Ascending aorta (tissue), 2 donors: ENCODE measurements at regions not wholly inside any gene's neighbourhood (a gene's known extent, or its start where the extent isn't known, plus 50 kb on each side); places are given as distances from the start of the nearest gene placed in this dataset.

Experiments used
- DNase-seq, 2 donors: peaks; one replicate each; pipeline ENCODE4 v3.0.0-alpha.2; 2019; ENCODE audit warnings: low spot score in 2 of 2
- H3K27ac ChIP-seq, 2 donors: fragments of 200-600 bp; sonication (generic); one replicate each; pipeline ENCODE4 v1.5.1; 2016 to 2017; ENCODE audit warnings: mild to moderate bottlenecking in 1 of 2
- H3K27me3 ChIP-seq: fragments of 200-600 bp; sonication (generic); one replicate; pipeline ENCODE4 v1.5.1; 2017
- H3K36me3 ChIP-seq, 2 donors: fragments of 200-600 bp; sonication (generic); one replicate each; pipeline ENCODE4 v1.5.1; 2016
- H3K4me1 ChIP-seq, 2 donors: fragments of 200-600 bp; sonication (generic); one replicate each; pipeline ENCODE4 v1.5.1; 2016 to 2017; ENCODE audit warnings: mild to moderate bottlenecking in 1 of 2
- H3K4me3 ChIP-seq, 2 donors: fragments of 200-600 bp; sonication (generic); one replicate each; pipeline ENCODE4 v1.5.1; 2016 to 2017; ENCODE audit warnings: mild to moderate bottlenecking in 1 of 2
- H3K9me3 ChIP-seq, 2 donors: fragments of 200-600 bp; sonication (generic); one replicate each; pipeline ENCODE4 v1.5.1; 2016
- intact Hi-C: fragments of 100-400 bp; cut with DNase I; formaldehyde crosslinking; loops from one replicate; pipeline ENCODE4 v1.15.1; 2023
- TF ChIP-seq, protein P1 (sequence below), 3 experiments: fragments of 200-600 bp in 2 of 3; fragments of 450-650 bp in 1 of 3; sonication (generic) in 2 of 3; IDR thresholded peaks; one replicate each; pipeline ENCODE4 v1.5.1; 2016 to 2019; ENCODE audit warnings: antibody characterized with exemption in 3 of 3, mild to moderate bottlenecking in 1 of 3, moderate library complexity in 1 of 3

DNA sequence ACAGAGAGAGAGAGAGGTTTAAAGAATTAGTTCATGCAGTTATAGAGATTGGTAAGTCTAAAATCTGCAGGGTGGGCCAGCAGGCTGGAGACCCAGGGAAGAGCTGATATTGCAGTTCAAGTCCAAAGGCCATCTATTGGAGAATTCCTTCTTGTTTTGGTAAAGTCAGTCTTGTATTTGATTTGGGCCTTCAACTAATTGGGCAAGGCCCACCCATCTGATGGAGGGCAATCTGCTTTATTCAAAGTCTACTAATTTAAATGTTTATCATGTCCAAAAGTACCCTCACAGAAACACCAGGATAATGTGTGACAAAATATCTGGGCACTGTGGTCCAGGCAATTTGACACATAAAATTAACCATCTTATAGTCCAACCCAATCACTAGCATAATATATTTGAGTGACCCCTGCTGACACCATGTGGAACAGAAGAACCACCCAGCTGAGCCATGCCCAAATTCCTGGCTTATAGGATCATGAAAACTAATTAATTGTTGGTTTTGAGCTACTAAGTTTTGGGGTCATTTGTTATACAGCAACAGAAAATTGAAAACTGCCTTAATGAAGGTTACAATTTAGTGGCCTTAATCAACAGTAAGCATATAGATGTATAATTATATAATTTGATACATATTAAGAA is 109.1 kb upstream of the PLXNC1 start:
- Histone ChIP-seq H3K27me3 (no peaks in the 10 kb centered on the region), H3K4me3 (no peak overlapping the region), H3K9me3 (peaks cover 0 to 13% of the 10 kb centered on the region in 2 donors), H3K27ac (no peak overlapping the region), H3K36me3 (no peaks in the 10 kb centered on the region), H3K4me1 (no peaks in the 10 kb centered on the region)
- TF ChIP-seq, protein P1, sequence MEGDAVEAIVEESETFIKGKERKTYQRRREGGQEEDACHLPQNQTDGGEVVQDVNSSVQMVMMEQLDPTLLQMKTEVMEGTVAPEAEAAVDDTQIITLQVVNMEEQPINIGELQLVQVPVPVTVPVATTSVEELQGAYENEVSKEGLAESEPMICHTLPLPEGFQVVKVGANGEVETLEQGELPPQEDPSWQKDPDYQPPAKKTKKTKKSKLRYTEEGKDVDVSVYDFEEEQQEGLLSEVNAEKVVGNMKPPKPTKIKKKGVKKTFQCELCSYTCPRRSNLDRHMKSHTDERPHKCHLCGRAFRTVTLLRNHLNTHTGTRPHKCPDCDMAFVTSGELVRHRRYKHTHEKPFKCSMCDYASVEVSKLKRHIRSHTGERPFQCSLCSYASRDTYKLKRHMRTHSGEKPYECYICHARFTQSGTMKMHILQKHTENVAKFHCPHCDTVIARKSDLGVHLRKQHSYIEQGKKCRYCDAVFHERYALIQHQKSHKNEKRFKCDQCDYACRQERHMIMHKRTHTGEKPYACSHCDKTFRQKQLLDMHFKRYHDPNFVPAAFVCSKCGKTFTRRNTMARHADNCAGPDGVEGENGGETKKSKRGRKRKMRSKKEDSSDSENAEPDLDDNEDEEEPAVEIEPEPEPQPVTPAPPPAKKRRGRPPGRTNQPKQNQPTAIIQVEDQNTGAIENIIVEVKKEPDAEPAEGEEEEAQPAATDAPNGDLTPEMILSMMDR (IDR thresholded peaks at IDR 0.05) = no peak
- DNase-seq = no peak
- intact Hi-C loops = no loop called here

DNA sequence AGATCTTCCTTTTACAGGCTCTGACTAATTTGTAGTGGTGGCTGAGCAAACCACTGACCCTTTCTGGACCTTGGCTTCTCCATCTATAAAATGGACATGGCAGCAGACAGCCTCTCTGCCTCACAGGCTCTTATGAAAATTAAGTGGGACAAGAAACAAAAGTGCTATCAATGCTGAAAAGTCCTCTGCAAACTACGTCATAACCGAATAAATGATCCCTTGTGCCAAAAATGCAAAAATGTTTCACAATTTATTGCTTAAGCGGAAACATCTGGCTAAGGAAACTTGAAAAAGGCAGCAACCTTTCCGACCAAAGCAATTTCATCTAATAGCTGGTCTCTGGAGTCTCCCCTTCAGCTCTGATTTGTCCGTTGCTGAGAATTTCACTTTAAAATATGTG is 108.5 kb upstream of the PLXNC1 start:
- no peak overlapping the region for H3K27ac ChIP-seq
- no peak for DNase-seq

GRCh38 chr12:94041850-94042249 is 106.5 kb upstream of the PLXNC1 start:
- TF ChIP-seq, protein P1 (IDR thresholded peaks at IDR 0.05) = no peak
- Histone ChIP-seq H3K9me3 (peaks cover 0 to 13% of the 10 kb centered on the region in 2 donors), H3K27me3 (no peaks in the 10 kb centered on the region), H3K4me1 (no peaks in the 10 kb centered on the region), H3K36me3 (no peaks in the 10 kb centered on the region), H3K27ac (no peak overlapping the region), H3K4me3 (no peak overlapping the region)
- no peak for DNase-seq
- intact Hi-C loops = no loop called here

More for the DNA sequence above, 108.5 kb upstream of the PLXNC1 start:
- TF ChIP-seq, protein P1 (IDR thresholded peaks at IDR 0.05) = no peak
- H3K4me1 ChIP-seq = no peaks in the 10 kb centered on the region
- no peaks in the 10 kb centered on the region for H3K27me3 ChIP-seq
- peaks cover 0 to 13% of the 10 kb centered on the region in 2 donors for H3K9me3 ChIP-seq
- H3K4me3 ChIP-seq = no peak overlapping the region
- intact Hi-C loops = no loop called here
- H3K36me3 ChIP-seq = no peaks in the 10 kb centered on the region

- Histone ChIP-seq H3K27ac (no peak overlapping the region), H3K4me3 (no peak overlapping the region), H3K9me3 (peaks cover 0 to 13% of the 10 kb centered on the region in 2 donors), H3K27me3 (no peaks in the 10 kb centered on the region), H3K4me1 (no peaks in the 10 kb centered on the region), H3K36me3 (no peaks in the 10 kb centered on the region)
- intact Hi-C loops = no loop called here
- DNase-seq = no peak
- TF ChIP-seq, protein P1 (IDR thresholded peaks at IDR 0.05) = no peak
Observed at GRCh38 chr12:94042321-94042720, 106.1 kb upstream of the PLXNC1 start.

GRCh38 chr12:94046626-94047410 is 101.6 kb upstream of the PLXNC1 start:
- intact Hi-C loops = no loop called here
- Histone ChIP-seq H3K9me3 (no peaks in the 10 kb centered on the region), H3K36me3 (no peaks in the 10 kb centered on the region), H3K4me1 (peaks cover 0 to 8% of the 10 kb centered on the region in 2 donors), H3K27me3 (no peaks in the 10 kb centered on the region), H3K27ac (peak overlapping the region in 1 of 2 donors; percentile 67), H3K4me3 (no peak overlapping the region)
- TF ChIP-seq, protein P1 (IDR thresholded peaks at IDR 0.05) = no peak
- DNase-seq = no peak
